ENCODE measurements at regions not wholly inside any gene's neighbourhood (a gene's known extent, or its start where the extent isn't known, plus 50 kb on each side); places are given as distances from the start of the nearest gene placed in this dataset.

- FAIRE-seq: no peak
Observed at GRCh38 chr1:201753492-201753891, 75.5 kb upstream of the IPO9 start.

- no peak for FAIRE-seq
Observed at GRCh38 chr1:201754353-201754752, 74.6 kb upstream of the IPO9 start.

GRCh38 chr1:201755200-201755599 lies 73.8 kb upstream of the IPO9 start:
- no peak for FAIRE-seq

GRCh38 chr1:201756406-201756805 lies 72.6 kb upstream of the IPO9 start:
- no peak for FAIRE-seq

- FAIRE-seq: no peak
Observed at GRCh38 chr1:201758499-201759050, 70.4 kb upstream of the IPO9 start.

GRCh38 chr1:201759194-201759815 lies 69.7 kb upstream of the IPO9 start:
- no peak for FAIRE-seq

GRCh38 chr1:201760516-201760915 lies 68.4 kb upstream of the IPO9 start:
- FAIRE-seq: no peak

GRCh38 chr1:201761178-201761577 lies 67.8 kb upstream of the IPO9 start:
- FAIRE-seq: no peak

GRCh38 chr1:201761871-201762270 lies 67.1 kb upstream of the IPO9 start:
- FAIRE-seq: no peak

- no peak for FAIRE-seq
Observed at GRCh38 chr1:201762381-201762780, 66.6 kb upstream of the IPO9 start.

- FAIRE-seq: no peak
Observed at GRCh38 chr1:201763455-201764140, 65.4 kb upstream of the IPO9 start.

- no peak for FAIRE-seq
Observed at GRCh38 chr1:201764166-201764565, 64.8 kb upstream of the IPO9 start.

- FAIRE-seq: no peak
Observed at GRCh38 chr1:201764579-201764978, 64.4 kb upstream of the IPO9 start.

GRCh38 chr1:201766131-201766866 lies 62.7 kb upstream of the IPO9 start:
- FAIRE-seq: no peak

- FAIRE-seq: peak; percentile 33
Observed at GRCh38 chr1:201767339-201767738, 61.6 kb upstream of the IPO9 start.

GRCh38 chr1:201769072-201769471 lies 59.9 kb upstream of the IPO9 start:
- FAIRE-seq: no peak

- no peak for FAIRE-seq
Observed at GRCh38 chr1:201769966-201770365, 59.0 kb upstream of the IPO9 start.

GRCh38 chr1:201771466-201771865 lies 57.5 kb upstream of the IPO9 start:
- no peak for FAIRE-seq

- no peak for FAIRE-seq
Observed at GRCh38 chr1:201772178-201772577, 56.8 kb upstream of the IPO9 start.

- FAIRE-seq: no peak
Observed at GRCh38 chr1:201773764-201774163, 55.2 kb upstream of the IPO9 start.

- no peak for FAIRE-seq
Observed at GRCh38 chr1:201774224-201774982, 54.6 kb upstream of the IPO9 start.

- FAIRE-seq: no peak
Observed at GRCh38 chr1:201774983-201775344, 54.0 kb upstream of the IPO9 start.

GRCh38 chr1:201775380-201775779 lies 53.6 kb upstream of the IPO9 start:
- FAIRE-seq: no peak
